ENCODE measurements at regions not wholly inside any gene's neighbourhood (a gene's known extent, or its start where the extent isn't known, plus 50 kb on each side); places are given as distances from the start of the nearest gene placed in this dataset.
"Not testable (repeated sequence)": the region's sequence is repeated elsewhere in the genome, so short reads cannot be mapped to it uniquely, and the experiment has no call there.

- TF ChIP-seq POLR2A (IDR thresholded peaks at IDR 0.05; ENCODE audit: extremely low read depth, insufficient read length); CTCF (IDR thresholded peaks at IDR 0.05; ENCODE audit: low read depth, low read length); MYC (IDR thresholded peaks at IDR 0.05; ENCODE audit: low read depth, low read length): not testable (repeated sequence)
- TF ChIP-seq, protein P1, sequence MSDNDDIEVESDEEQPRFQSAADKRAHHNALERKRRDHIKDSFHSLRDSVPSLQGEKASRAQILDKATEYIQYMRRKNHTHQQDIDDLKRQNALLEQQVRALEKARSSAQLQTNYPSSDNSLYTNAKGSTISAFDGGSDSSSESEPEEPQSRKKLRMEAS (IDR thresholded peaks at IDR 0.05; ENCODE audit: low read depth, low read length): not testable (repeated sequence)
Measured at GRCh38 chrX:81974413-81974812, 772.5 kb downstream of the SH3BGRL start.
